GM20000 (cell line): ENCODE measurements at regions not wholly inside any gene's neighbourhood (a gene's known extent, or its start where the extent isn't known, plus 50 kb on each side); places are given as distances from the start of the nearest gene placed in this dataset.

Experiments
- DNase-seq: peaks from one replicate; pipeline ENCODE4 v3.0.0; 2012; ENCODE audit warnings: low spot score
- TF ChIP-seq, protein P1 (sequence below): IDR thresholded peaks from 2 replicates; pipeline ENCODE4 v1.5.1; 2012; ENCODE audit warnings: mild to moderate bottlenecking, control low read depth; ENCODE audit errors: extremely low read depth, missing control alignments

DNA sequence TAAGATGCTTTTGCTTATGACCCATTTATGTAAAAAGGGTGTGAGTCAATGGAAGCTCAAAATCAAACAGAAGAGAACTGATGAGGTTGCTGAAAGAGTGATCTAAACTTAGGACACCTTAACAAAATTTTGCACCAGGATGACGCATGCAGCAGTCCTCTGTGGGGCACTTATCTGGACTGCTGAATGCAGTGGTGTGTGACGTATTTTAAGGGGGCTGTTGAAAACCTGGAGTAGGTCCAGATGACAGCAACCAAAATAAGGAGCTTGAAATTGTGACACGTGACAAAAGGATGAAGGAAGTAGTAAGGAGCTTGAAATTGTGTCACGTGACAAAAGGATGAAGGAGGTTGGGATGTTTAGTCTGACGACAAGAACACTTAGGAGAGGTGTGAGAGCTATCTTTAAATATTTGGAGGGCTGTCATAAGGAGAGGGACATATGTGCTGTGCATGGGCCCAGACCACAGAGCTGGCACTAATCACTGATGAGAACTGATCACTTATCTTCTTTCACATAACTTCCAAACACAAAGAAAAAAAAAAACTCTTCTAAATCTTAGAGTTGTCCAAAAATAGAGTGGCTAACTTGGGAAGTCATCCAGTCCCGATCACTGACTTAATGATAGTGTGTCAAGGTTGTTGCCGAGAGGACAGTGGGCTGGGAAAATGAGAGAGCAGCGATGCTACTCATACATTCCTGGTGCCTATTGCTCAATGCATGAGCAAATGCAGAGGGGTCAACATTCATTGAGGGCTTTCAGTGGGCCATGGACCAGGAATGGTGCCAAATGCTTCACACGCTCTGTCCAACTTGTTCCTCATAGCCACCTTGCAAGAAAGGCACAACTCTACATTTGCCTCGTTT, 264.2 kb upstream of the ZFHX3 start:
- TF ChIP-seq, protein P1, sequence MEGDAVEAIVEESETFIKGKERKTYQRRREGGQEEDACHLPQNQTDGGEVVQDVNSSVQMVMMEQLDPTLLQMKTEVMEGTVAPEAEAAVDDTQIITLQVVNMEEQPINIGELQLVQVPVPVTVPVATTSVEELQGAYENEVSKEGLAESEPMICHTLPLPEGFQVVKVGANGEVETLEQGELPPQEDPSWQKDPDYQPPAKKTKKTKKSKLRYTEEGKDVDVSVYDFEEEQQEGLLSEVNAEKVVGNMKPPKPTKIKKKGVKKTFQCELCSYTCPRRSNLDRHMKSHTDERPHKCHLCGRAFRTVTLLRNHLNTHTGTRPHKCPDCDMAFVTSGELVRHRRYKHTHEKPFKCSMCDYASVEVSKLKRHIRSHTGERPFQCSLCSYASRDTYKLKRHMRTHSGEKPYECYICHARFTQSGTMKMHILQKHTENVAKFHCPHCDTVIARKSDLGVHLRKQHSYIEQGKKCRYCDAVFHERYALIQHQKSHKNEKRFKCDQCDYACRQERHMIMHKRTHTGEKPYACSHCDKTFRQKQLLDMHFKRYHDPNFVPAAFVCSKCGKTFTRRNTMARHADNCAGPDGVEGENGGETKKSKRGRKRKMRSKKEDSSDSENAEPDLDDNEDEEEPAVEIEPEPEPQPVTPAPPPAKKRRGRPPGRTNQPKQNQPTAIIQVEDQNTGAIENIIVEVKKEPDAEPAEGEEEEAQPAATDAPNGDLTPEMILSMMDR: no peak

DNA sequence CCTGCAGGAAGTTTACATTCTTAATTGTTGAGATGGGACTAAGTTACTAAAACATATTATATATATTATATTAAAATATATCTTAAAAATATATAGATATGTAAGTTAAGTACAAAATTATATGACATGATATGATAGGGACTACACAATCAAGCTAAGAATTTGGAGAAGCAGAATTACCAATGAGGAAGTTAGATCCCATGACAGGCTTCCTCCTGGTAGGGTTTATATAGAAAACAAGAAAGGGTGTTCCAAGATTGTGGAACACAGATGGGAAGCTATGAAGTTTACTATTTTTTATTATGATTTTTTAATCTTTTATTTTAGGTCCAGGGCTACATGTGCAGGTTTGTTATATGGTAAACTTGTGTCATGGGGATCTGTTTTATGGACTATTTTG, 260.8 kb upstream of the ZFHX3 start:
- no peak for DNase-seq

More for the DNA sequence above, 264.2 kb upstream of the ZFHX3 start:
- no peak for DNase-seq

DNA sequence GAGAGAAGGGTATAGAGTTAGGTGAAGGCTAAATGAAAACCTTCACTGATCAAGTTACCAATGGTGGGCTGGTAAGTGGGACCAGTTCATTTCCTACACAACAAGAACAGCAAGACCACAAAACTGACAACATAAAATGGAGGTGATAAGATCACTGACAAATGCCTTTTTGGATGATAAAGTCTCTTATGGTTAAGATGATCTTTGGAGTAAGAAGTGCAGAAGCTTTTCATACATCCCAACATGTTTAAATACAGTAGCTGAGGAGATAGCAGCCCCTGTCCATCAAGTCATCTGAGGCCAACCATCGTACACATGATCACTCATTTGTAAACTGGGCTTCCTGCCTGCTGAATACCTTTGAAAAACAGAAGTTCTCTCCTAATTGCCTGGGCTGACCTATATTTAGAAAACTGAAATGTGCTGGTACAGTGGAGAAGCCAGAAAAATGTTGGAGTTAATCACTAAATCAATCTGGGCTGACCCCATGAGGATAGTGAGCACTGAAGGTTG, 259.0 kb upstream of the ZFHX3 start:
- no peak for DNase-seq
- TF ChIP-seq, protein P1: no peak

More for the DNA sequence above, 260.8 kb upstream of the ZFHX3 start:
- TF ChIP-seq, protein P1: no peak

DNA sequence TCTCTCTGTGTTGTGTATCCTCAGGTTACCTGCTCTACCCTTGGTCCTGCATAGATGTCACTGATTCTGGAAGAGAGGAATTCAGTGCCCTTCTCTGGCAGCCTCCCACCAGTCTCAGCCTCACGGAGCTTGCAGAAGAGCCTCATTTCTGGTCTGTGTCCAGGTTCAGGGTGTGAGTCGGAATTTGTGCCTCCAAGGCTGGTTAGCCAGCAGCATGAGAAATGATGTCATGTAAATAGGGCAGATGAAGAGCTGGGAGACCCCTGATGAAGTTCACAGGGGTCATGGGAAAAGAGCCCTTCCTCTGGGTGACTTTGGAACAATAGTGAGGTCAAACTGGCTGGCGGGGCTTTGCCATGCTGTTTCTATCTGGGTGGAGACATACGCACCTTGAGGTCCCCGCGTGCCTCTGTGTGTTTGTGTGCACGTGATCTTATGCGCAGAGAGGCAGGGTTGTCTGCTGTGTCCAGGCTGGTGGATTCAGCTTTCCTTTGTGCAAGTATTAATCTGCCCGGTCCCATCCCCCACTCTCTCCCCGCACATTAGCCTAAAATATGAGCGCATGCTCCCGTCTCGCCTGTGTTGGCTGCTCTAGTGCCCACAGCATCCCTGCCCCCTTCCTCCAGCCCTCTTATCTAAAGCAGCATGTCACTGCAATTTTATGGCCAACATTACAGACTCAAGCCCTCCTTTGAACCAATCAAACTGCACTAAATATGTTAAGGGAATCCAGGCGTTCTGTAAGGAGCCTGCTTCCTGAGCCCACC, 256.3 kb upstream of the ZFHX3 start:
- TF ChIP-seq, protein P1: no peak
- DNase-seq: no peak

DNA sequence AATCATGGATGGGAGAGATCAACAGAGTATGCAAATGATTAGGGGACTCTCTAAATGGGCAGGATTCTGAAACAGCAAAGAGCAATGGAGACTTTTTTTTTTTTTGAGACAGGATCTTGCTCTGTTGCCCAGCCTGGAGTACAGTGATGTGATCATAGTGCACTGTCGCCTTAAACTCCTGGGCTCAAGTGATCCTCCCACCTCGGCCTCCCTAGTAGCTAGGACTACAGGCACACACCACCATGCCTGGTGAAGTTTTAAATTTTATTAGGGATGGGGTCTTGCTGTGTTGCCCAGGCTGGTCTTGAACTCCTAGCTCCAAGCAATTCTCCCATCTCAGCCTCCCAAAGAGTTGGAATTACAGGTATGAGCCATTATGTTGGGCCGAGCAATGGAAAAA, 255.0 kb upstream of the ZFHX3 start:
- DNase-seq: no peak
- TF ChIP-seq, protein P1: no peak

DNA sequence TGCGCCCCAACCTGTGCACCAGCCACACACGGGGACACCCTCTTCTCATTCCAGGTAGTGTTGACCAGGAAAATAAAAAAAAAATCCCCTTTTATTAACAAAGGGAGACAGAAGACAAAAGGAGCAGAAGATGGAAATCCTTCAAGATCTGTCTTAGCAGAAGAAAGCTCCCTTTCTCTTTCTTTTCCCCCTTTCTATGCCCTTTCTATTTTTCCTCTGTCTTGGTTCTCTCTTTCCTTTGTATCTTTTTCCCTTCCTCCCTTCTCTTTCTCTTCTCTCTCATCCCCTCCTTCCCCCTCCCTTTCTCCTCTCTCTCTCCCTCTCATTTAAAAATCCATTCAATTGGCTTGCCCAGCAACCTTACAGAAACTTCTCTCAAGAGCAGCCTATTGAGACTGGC, 254.1 kb upstream of the ZFHX3 start:
- no peak for DNase-seq
- TF ChIP-seq, protein P1: no peak

DNA sequence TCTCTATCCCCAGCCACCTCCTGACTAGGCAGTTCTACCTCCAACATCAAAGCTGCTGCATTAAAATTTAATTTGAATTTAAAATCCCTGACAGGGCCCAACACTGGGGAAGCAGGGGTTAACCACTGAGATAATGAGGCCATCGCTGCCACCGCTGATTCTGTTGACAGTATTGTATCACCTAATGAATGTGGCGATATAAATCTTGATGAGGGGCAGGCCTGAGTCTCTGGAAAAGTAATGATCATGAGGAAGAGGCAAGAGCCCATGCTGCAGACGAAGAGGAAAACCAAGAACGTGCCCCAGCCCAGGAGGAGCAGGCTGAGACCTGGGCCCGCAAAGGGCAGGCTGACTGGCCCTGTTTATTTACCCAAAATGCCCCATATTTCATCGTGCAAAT, 251.4 kb upstream of the ZFHX3 start:
- TF ChIP-seq, protein P1: no peak
- DNase-seq: no peak
